ENCODE measurements at regions not wholly inside any gene's neighbourhood (a gene's known extent, or its start where the extent isn't known, plus 50 kb on each side); places are given as distances from the start of the nearest gene placed in this dataset.
A peak's percentile ranks its signal among the peaks of the same experiment; 100 is the strongest.

DNA sequence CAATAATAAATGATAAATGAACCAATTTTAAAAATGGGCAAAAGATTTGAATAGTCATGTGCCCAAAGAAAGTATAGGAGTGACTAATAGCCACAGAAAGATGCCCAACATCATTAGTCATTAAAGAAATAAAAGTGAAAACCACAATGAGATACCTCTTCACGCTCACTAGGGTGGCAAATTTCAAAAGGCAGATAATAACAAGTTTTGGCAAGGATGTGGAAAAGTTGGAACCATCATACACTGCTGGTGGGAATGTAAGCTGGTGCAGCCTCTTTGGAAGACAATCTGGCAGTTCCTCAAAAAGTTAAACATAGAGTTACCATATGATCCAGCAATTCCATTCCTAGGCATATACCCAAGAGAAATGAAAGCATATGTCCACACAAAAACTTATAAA lies 1819.8 kb downstream of the MAT2B start:
- TF ChIP-seq, protein P1, sequence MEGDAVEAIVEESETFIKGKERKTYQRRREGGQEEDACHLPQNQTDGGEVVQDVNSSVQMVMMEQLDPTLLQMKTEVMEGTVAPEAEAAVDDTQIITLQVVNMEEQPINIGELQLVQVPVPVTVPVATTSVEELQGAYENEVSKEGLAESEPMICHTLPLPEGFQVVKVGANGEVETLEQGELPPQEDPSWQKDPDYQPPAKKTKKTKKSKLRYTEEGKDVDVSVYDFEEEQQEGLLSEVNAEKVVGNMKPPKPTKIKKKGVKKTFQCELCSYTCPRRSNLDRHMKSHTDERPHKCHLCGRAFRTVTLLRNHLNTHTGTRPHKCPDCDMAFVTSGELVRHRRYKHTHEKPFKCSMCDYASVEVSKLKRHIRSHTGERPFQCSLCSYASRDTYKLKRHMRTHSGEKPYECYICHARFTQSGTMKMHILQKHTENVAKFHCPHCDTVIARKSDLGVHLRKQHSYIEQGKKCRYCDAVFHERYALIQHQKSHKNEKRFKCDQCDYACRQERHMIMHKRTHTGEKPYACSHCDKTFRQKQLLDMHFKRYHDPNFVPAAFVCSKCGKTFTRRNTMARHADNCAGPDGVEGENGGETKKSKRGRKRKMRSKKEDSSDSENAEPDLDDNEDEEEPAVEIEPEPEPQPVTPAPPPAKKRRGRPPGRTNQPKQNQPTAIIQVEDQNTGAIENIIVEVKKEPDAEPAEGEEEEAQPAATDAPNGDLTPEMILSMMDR (IDR thresholded peaks at IDR 0.05; ENCODE audit: poor library complexity, severe bottlenecking): no peak
- DNase-seq (ENCODE audit: low spot score) (no peak), ATAC-seq (ENCODE audit: low read depth) (peak; percentile 87)
- H3K4me3 ChIP-seq (ENCODE audit: severe bottlenecking): no peak overlapping the region
- no peaks in the 10 kb centered on the region; the same call in 1 of the 2 replicates for H3K36me3 ChIP-seq (ENCODE audit: low read depth)
- peak overlapping the region; percentile 42 for H3K27ac ChIP-seq (ENCODE audit: poor library complexity, severe bottlenecking)
- H3K4me1 ChIP-seq (ENCODE audit: insufficient read depth, poor library complexity, severe bottlenecking): peaks cover 51% of the 10 kb centered on the region
- no peaks in the 10 kb centered on the region for H3K27me3 ChIP-seq (ENCODE audit: insufficient read depth, poor library complexity, severe bottlenecking)
- no peaks in the 10 kb centered on the region for H3K9me3 ChIP-seq (ENCODE audit: severe bottlenecking)

DNA sequence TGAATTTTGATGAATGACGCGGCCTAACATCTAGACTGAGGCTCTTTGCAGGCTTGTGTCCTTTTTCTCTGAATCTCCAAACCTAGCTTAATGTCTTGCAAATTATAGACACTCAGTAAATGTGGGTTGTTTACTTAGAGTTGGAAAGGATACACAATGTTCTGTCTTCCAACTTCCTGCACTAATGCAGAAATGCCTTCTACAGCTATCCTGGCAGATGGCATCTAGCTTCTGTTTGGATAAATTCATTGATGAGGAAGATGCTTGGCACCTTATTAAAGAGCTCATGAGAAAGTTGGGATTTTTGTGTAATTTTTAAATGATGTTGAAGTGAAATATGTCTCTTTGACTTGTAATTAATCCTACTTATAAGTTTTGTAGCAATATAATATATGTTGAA lies 1822.2 kb downstream of the MAT2B start:
- no peak overlapping the region for H3K4me3 ChIP-seq (ENCODE audit: severe bottlenecking)

DNA sequence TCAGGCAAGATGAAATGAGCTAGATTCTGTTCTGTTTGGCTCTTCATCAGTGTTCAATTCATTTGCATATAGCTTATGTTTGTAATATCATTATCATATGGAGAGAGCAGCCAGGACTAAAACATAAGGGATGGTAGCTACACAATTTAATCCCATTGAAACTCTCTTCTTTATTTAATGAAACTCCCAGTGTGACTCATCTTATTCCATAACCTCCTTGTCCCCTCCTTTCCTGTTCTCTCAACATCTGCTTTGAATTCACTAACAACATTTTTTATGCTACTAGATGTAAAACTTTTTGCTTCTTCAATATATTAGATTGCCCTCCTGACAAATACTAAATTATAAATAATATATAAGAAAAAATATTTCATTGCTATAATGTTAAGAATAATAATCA lies 1823.4 kb downstream of the MAT2B start:
- no peaks in the 10 kb centered on the region for H3K9me3 ChIP-seq (ENCODE audit: severe bottlenecking)
- H3K4me3 ChIP-seq (ENCODE audit: severe bottlenecking): no peak overlapping the region
- peak; percentile 46; the same call in 1 of the 3 replicates for ATAC-seq (ENCODE audit: low read depth)
- H3K36me3 ChIP-seq (ENCODE audit: low read depth): 0 out of 2 replicates have a peak, but pooled peaks cover 3% of the 10 kb centered on the region
- TF ChIP-seq, protein P1 (IDR thresholded peaks at IDR 0.05; ENCODE audit: poor library complexity, severe bottlenecking): no peak
- peaks cover 33% of the 10 kb centered on the region for H3K4me1 ChIP-seq (ENCODE audit: insufficient read depth, poor library complexity, severe bottlenecking)
- DNase-seq (ENCODE audit: low spot score): no peak
- no peaks in the 10 kb centered on the region for H3K27me3 ChIP-seq (ENCODE audit: insufficient read depth, poor library complexity, severe bottlenecking)
- H3K27ac ChIP-seq (ENCODE audit: poor library complexity, severe bottlenecking): no peak overlapping the region

More for the DNA sequence above, 1822.2 kb downstream of the MAT2B start:
- Histone ChIP-seq H3K27ac (ENCODE audit: poor library complexity, severe bottlenecking) (no peak overlapping the region), H3K36me3 (ENCODE audit: low read depth) (0 out of 2 replicates have a peak, but pooled peaks cover 3% of the 10 kb centered on the region), H3K9me3 (ENCODE audit: severe bottlenecking) (no peaks in the 10 kb centered on the region), H3K27me3 (ENCODE audit: insufficient read depth, poor library complexity, severe bottlenecking) (no peaks in the 10 kb centered on the region), H3K4me1 (ENCODE audit: insufficient read depth, poor library complexity, severe bottlenecking) (peaks cover 34% of the 10 kb centered on the region)
- TF ChIP-seq, protein P1 (IDR thresholded peaks at IDR 0.05; ENCODE audit: poor library complexity, severe bottlenecking): no peak
- DNase-seq (ENCODE audit: low spot score) (no peak), ATAC-seq (ENCODE audit: low read depth) (no peak)

DNA sequence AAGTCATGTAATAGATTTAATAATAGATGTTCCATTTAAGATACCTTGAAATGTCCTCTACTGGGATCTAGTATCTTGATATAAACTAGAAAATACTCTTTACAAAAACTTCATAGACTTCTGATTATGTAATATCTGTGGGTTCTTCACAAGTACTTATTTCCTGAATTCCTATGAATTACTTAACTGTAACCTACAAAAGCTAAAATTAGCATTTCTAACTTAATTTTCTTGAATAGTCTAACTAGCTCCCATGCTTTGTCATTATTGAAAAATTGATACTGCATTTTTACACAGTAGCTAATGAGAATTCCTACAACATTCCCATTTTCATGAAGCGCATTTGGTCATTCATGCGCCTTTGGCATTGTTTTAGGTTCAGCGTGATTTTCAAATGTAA lies 1828.2 kb downstream of the MAT2B start:
- ATAC-seq (ENCODE audit: low read depth) (no peak), DNase-seq (ENCODE audit: low spot score) (no peak)
- Histone ChIP-seq H3K9me3 (ENCODE audit: severe bottlenecking) (no peaks in the 10 kb centered on the region), H3K27me3 (ENCODE audit: insufficient read depth, poor library complexity, severe bottlenecking) (no peaks in the 10 kb centered on the region), H3K27ac (ENCODE audit: poor library complexity, severe bottlenecking) (no peak overlapping the region), H3K4me1 (ENCODE audit: insufficient read depth, poor library complexity, severe bottlenecking) (peaks cover 24% of the 10 kb centered on the region), H3K36me3 (ENCODE audit: low read depth) (0 out of 2 replicates have a peak, but pooled peaks cover 3% of the 10 kb centered on the region), H3K4me3 (ENCODE audit: severe bottlenecking) (no peak overlapping the region)
- TF ChIP-seq, protein P1 (IDR thresholded peaks at IDR 0.05; ENCODE audit: poor library complexity, severe bottlenecking): no peak

DNA sequence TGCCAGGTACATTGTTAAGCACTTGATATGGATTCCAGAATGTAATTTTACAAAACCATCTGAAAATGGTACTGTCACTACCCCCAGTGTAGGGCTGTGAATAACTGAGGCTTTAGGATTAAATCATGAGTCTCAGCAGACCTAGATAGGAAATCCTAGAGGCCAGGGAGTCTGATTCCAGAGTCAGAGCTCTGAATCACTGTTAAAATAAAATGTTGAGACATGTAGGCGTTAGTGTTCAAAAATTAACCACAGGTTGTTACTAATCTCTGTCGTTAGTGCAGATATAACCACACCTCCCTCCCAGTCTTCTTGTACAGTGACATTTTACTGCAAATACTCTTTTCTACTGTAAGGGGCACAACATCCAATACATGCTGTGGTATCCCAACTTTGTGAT lies 1828.8 kb downstream of the MAT2B start:
- Histone ChIP-seq H3K4me3 (ENCODE audit: severe bottlenecking) (no peak overlapping the region), H3K4me1 (ENCODE audit: insufficient read depth, poor library complexity, severe bottlenecking) (peaks cover 18% of the 10 kb centered on the region), H3K27ac (ENCODE audit: poor library complexity, severe bottlenecking) (no peak overlapping the region), H3K36me3 (ENCODE audit: low read depth) (0 out of 2 replicates have a peak, but pooled peaks cover 3% of the 10 kb centered on the region), H3K27me3 (ENCODE audit: insufficient read depth, poor library complexity, severe bottlenecking) (no peaks in the 10 kb centered on the region), H3K9me3 (ENCODE audit: severe bottlenecking) (no peaks in the 10 kb centered on the region)
- ATAC-seq (ENCODE audit: low read depth) (peak; percentile 97), DNase-seq (ENCODE audit: low spot score) (no peak)
- TF ChIP-seq, protein P1 (IDR thresholded peaks at IDR 0.05; ENCODE audit: poor library complexity, severe bottlenecking): no peak
